ENCODE measurements at regions not wholly inside any gene's neighbourhood (a gene's known extent, or its start where the extent isn't known, plus 50 kb on each side); places are given as distances from the start of the nearest gene placed in this dataset.
"Not testable (repeated sequence)": the region's sequence is repeated elsewhere in the genome, so short reads cannot be mapped to it uniquely, and the experiment has no call there.

- no peak for DNase-seq
These were observed 52.7 kb upstream of the SERBP1 start for GRCh38 chr1:67482733-67483482.

GRCh38 chr1:67484492-67484891, 54.3 kb upstream of the SERBP1 start:
- no peak for DNase-seq

GRCh38 chr1:67485046-67485811, 55.0 kb upstream of the SERBP1 start:
- no peak for DNase-seq

GRCh38 chr1:67489643-67490042, 59.4 kb upstream of the SERBP1 start:
- DNase-seq = no peak

- no peak for DNase-seq
These were observed 61.1 kb upstream of the SERBP1 start for GRCh38 chr1:67491280-67491679.

- no peak for DNase-seq
These were observed 62.9 kb upstream of the SERBP1 start for GRCh38 chr1:67493148-67493547.

GRCh38 chr1:67495327-67495726, 65.1 kb upstream of the SERBP1 start:
- no peak for DNase-seq

GRCh38 chr1:67496329-67496728, 66.1 kb upstream of the SERBP1 start:
- DNase-seq = no peak

- DNase-seq = peak; percentile 81 to 83
These were observed 70.3 kb upstream of the SERBP1 start for GRCh38 chr1:67500413-67500959.

- DNase-seq = no peak
These were observed 73.8 kb upstream of the SERBP1 start for GRCh38 chr1:67503974-67504373.

GRCh38 chr1:67513392-67514294, 83.4 kb upstream of the SERBP1 start:
- DNase-seq = not testable (repeated sequence)

GRCh38 chr1:67514300-67514699, 84.1 kb upstream of the SERBP1 start:
- no peak for DNase-seq

GRCh38 chr1:67514786-67515185, 84.6 kb upstream of the SERBP1 start:
- no peak for DNase-seq

- DNase-seq = no peak
These were observed 85.3 kb upstream of the SERBP1 start for GRCh38 chr1:67515324-67516080.

- DNase-seq = no peak
These were observed 86.8 kb upstream of the SERBP1 start for GRCh38 chr1:67517046-67517445.

GRCh38 chr1:67522001-67522441, 91.8 kb upstream of the SERBP1 start:
- no peak for DNase-seq

- DNase-seq = no peak
These were observed 92.6 kb upstream of the SERBP1 start for GRCh38 chr1:67522793-67523192.

- no peak for DNase-seq
These were observed 94.2 kb upstream of the SERBP1 start for GRCh38 chr1:67524143-67525052.

- DNase-seq = no peak
These were observed 95.0 kb upstream of the SERBP1 start for GRCh38 chr1:67525053-67525760.

GRCh38 chr1:67528141-67528540, 97.9 kb upstream of the SERBP1 start:
- no peak for DNase-seq
